HG02973 (cell line): ENCODE measurements at regions not wholly inside any gene's neighbourhood (a gene's known extent, or its start where the extent isn't known, plus 50 kb on each side); places are given as distances from the start of the nearest gene placed in this dataset.
A peak's percentile ranks its signal among the peaks of the same experiment; 100 is the strongest.
"Not testable (repeated sequence)": the region's sequence is repeated elsewhere in the genome, so short reads cannot be mapped to it uniquely, and the experiment has no call there.

ENCODE experiments used
- ATAC-seq: cut with Tn5 transposase; IDR thresholded peaks from one replicate; pipeline ENCODE4 v1.9.1; 2021; ENCODE audit warnings: moderate library complexity; ENCODE audit not compliant: unreplicated experiment

DNA sequence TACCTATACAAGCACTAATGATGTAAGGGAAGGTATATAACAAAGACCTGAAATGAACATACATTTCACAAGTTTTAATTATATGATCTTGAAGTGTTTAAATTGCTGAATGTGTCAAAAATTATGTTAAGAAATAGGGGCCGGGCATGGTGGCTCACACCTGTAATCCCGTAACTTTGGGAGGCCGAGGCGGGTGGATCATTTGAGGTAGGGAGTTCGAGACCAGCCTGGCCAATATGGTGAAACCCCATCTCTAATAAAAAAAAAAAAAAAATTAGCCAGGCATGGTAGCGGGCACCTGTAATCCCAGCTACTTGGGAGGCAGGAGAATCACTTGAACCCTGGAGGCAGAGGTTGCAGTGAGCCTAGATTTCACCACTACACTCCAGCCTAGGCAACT, 537.4 kb upstream of the STEAP1 start:
- ATAC-seq, result not testable (repeated sequence)

DNA sequence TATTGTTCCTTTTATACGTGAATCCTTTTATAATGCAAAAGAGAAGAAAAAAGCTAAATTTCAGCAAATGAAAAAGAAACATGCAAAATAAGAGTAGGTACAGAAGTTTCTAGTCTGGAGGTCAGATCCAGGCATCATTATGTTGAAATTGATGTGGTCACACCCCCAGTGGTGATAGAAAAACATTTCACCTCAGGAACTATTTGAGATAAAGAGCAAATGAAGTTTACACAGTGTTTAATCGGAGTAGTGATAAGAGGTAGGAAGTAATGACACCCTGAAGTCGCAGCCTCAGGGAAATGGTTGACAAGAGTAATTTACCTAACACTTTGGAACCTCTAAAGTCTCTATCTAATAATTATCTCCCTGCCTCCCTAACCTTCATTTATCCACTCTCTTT, 536.0 kb upstream of the STEAP1 start:
- ATAC-seq, result no peak

DNA sequence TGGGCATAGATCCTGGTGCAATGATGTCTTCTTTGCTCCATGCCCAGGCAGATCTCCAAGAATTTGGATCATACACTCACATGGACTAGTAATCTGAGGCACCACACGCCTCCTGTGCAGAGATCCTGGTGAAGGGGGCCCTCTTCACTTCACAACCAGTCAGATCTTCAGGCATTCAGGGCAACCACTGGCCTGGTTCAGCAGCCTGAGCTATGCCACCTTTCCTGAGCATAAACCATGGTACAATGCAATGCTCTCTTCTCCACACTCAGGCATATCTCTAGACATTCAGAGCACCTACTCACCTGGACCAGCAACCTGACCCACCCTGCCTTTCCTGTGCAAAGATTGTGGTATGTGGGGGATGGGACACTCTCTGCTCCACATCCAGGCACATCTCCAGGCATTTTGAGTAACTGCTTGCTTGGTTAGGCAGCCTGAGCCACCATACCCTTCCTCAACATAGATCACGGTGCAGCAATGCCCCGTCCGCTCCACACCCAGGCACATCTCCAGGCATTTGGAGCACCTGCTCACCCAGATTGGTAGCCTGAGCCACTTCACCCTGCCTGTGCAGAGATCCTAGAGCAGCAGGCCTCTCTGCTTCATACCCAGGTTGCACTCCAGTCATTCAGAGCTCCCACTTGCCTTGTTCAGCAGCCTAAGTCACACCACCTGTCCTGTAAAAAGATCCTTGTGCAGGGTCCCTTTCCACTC, 532.2 kb upstream of the STEAP1 start:
- ATAC-seq, result no peak

GRCh38 chr7:89623018-89623672, 531.1 kb upstream of the STEAP1 start:
- peak; percentile 96 for ATAC-seq

DNA sequence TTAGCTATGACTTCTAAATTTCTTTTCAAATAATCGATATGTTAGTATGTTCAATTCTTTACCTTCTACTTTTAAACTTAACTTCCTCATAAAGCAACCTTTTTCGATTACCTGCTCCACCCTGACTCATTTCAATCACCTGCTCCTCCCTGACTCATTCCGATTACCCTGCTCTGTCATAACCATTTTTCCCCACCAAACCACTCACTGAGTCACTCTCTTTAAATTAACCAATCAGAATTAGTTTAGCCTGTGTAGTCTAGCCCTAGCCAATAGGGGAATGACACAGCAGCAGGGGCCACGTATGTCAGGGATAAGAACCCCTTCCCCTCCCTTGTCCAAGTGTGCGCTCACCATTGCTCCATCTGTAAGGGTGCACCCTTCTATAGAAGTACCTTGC, 530.1 kb upstream of the STEAP1 start:
- ATAC-seq, result not testable (repeated sequence)

- no peak for ATAC-seq
Observed at GRCh38 chr7:89648509-89648908, 505.8 kb upstream of the STEAP1 start.

DNA sequence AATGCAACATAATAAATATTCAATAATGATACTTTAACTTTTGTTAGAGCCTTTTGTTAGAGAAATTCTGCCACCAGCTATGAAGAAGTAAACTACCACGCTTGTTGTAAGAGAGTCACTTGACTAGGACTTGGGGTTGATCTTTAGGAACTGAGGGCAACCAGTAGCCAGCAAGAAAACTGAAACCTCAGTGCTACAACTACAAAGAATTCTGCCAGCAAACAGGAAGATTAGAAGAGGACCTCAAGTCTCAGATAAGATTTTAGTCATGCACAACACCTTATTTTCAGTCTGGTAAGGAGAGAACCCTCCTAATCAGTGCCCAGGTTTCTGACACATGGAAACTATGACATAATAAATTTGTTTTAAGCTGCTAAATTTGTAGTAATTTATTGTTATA, 498.3 kb upstream of the STEAP1 start:
- no peak for ATAC-seq

GRCh38 chr7:89661876-89662275, 492.4 kb upstream of the STEAP1 start:
- ATAC-seq, result no peak

- no peak for ATAC-seq
Observed at GRCh38 chr7:89666136-89666835, 488.0 kb upstream of the STEAP1 start.

GRCh38 chr7:89680161-89680560, 474.1 kb upstream of the STEAP1 start:
- no peak for ATAC-seq

- ATAC-seq, result no peak
Observed at GRCh38 chr7:89681448-89681847, 472.8 kb upstream of the STEAP1 start.

GRCh38 chr7:89685287-89685686, 469.0 kb upstream of the STEAP1 start:
- ATAC-seq, result no peak

DNA sequence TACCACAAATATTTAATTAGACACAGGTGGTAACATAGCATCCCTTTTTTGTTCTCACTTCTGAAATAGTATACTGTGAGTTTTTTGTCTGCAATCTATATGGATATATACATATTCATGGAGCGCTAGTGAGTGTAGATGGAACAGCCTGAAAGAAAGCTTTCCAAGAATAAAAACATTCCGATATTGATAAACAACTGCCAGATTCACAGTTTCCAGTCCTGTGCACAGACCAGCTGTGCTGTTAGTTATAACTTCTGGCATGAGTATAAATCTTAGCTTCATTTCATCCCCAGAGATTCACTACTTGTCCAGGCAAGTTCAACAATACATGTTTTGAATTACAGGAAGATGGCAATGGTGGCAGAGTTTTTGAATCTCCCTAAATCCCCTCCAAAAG, 467.1 kb upstream of the STEAP1 start:
- no peak for ATAC-seq

DNA sequence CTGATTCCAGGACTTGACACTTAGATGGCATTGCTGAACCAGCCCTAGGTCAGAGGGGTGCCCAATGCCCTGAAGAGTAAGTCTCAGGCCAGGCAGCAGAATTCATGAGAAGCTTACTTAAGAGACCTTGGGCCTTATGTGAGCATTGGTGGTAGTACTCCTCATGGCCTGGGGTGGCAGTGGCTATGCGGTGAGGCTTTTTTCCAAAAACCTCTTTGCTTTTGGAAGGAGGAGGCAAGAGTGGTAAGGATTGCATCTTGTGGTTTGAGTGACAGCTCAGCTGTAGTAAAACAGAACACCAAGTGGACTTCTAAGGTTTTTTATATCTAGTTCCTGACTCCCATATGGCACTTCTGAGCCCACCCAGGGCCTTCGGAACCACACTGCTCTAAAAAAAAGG, 459.0 kb upstream of the STEAP1 start:
- no peak for ATAC-seq

- ATAC-seq, result no peak
Observed at GRCh38 chr7:89714131-89714530, 440.1 kb upstream of the STEAP1 start.

DNA sequence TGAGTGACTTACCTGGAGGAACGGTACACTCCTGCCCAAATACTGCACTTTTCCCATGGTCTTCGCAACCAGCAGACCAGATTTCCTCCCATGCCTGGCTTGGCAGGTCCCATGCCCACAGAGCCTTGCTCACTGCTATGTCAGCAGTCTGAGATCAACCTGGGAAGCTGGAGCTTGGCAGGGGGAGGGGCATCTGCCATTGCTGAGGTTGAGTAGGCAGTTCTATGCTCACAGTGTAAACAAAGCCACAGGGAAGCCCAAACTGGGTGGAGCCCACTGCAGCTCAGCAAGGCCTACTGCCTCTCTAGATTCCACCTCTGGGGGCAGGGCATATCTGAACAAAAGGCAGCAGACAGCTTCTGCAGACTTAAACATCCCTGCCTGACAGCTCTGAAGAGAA, 435.3 kb upstream of the STEAP1 start:
- not testable (repeated sequence) for ATAC-seq

- no peak for ATAC-seq
Observed at GRCh38 chr7:89728481-89728880, 425.8 kb upstream of the STEAP1 start.

GRCh38 chr7:89731751-89732445, 422.4 kb upstream of the STEAP1 start:
- no peak for ATAC-seq

DNA sequence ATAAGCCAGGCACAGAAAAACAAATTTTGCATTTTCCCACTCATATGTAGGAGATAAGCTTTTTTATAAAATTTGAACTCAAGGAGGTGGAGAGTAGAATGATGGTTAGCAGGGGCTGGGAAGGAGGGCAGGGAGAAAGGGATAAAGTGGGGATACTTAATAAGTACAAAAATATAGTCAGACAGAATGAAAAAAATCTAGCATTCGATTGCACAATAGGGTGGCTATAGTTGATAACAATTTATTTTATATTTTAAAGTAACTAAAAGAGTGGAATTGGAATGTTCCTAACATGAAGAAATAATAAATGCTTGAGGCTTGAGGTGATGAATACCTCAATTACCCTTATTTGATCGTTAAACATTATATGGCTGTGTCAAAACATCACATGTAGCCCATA, 415.7 kb upstream of the STEAP1 start:
- no peak for ATAC-seq

DNA sequence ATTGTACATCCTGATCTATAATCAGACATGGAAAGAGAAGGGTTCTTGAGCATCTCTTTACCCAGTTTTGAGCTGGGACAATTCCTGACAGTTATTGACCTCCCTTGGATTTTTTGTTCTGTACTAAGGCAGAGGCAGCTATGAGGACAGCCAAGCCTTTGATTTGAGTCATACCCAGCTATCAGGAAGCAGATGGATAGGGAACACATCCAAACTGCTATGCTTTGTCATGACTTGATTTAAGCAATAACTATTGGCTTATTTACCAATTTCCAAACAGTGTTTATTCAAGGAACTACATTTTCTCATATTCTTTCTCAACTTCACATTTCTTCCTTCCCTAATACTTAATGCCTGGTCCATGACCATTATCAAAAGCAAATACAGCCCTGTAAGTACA, 396.4 kb upstream of the STEAP1 start:
- no peak for ATAC-seq

DNA sequence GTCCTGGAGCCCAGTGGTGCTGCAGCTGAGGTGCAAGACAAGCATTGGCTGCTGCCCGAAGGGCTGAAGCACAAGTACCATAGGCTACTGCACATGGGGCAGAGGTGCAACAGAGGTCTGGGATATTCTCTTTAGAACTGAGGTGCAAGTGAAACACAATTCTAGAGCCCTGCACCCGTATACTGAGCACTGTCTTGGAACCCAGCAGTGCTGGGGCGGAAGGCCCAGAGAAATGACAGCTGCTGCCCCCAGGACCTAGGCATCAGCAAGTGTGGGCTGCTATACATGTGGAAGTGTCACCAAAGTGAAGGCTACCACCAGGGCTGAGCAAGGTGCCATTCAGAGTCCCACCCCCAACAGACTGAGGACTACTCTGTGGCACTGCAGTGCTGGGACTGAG, 393.6 kb upstream of the STEAP1 start:
- ATAC-seq, result no peak

DNA sequence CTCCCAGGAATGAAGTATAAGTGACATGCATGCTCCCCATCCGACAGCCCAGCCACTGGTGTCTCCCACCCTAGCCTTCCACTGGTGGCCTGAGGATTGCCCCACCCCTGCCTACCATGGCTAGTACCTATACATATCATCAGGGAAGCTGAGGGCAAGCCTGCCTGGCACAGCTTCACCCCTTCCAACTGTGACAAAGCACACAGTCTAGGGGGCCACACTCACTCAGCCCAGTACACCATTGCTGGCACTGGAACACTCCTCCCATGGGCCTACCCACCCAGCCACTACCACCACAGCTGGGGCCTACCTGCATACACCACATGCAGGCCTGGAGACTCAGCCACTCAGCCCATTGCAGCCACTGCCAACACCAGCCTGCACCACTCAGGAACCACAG, 393.1 kb upstream of the STEAP1 start:
- ATAC-seq, result no peak
